GM18499 (cell line): ENCODE measurements at regions not wholly inside any gene's neighbourhood (a gene's known extent, or its start where the extent isn't known, plus 50 kb on each side); places are given as distances from the start of the nearest gene placed in this dataset.

Experiments
- ATAC-seq: cut with Tn5 transposase; IDR thresholded peaks from one replicate; pipeline ENCODE4 v1.9.1; 2021; ENCODE audit warnings: moderate number of reproducible peaks; ENCODE audit not compliant: insufficient read depth, unreplicated experiment

DNA sequence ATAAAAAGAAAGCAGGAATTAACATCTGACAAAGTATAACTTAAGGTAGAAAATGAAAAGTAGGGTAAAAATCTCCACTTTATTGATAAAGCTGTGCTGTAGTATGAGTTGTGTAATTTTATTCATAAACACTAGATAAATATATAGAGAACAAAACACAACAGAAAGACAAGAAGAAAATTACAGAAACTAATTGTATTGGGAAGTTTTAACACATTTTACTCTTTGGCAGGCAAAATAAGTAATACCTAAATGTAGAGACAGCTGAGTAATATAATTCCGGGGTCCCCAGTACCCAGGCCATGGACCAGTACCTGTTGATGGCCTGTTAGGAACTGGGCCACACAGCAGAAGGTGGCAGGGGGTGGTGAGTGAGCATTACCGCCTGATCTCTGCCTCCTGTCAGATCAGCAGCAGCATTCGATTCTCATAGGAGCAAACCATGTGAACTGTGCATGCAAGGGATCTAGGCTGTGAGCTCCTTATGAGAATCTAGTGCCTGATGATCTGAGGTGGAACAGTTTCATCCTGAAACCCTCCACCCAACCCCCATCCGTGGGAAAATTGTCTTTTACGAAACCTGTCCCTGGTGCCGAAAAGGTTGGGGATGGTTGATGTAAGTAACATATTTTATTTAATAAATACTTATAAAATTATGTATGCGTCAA lies 84.4 kb upstream of the ETV6 start:
- no peak for ATAC-seq

DNA sequence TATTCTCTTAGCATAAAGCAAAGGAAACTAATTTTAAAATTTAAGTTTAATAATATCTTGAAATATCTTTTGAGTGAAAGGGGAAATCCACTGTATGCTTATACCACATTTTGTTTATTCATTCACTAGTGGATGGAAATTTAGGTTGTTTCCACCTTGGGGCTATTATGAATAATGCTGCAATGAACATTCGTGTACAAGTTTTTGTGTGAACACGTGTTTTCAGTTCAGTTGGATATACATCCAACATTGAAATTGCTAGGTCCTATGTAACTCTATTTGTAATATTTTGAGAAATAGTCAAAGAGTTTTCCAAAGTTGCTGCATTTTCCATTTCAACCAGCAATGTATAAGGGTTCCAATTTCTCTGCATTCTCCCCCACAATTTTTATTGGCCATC lies 83.7 kb upstream of the ETV6 start:
- ATAC-seq = no peak

DNA sequence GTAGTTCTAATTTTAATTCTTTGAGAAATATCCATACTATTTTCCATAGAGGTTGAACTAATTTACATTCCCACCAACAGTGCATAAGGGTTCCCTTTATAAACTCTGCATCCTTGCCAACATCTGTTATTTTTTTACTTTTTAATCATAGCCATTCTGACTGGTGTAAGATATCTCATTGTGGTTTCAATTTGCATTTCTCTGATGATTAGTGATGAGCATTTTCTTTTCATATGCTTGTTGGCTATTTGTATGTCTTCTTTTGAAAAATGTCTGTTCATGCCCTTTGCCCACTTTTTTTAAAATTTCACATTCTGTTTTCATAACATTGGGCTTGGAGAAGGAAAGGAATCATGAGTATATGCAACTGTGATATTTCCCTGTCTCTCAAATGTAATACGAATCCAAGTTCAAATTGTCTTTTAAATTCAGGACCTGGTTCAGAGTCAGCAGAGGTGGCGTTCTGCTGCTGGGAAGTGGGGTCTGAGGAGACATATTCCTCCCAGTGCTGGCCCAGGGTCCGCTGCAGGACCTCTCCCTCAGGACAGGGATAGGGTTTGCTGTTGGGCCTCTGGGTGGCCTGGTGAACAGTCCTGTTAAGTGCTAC lies 81.2 kb upstream of the ETV6 start:
- ATAC-seq = no peak

DNA sequence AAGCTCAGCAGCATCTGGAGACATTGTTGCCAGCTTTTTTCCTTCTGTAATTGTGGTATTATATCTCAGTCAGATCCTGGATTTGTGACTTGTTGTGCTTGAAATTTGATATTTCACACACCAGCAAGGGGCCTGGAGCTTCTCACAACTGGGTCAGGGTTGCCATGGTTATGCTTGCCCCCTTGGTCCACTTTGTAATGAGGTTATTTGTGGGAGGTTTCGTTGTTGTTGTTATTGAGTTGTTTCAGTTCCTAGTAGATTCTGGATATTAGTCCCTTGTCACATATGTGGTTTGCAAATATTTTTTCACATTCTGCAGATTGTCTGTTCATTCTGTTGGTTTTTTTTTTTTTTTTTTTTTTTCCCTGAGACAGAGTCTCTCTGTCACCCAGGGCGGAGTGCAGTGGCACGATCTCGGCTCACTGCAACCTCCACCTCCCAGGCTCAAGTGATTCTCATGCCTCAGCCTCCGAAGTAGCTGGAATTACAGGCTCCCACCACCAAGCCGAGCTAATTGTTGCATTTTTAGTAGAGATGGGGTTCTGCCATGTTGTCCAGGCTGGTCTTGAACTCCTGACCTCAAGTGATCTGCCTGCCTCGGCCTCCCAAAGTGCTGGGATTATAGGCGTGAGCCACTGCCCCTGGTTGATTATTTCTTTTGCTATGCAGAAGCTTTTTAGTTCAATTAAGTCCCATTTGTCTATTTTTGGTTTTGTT lies 80.6 kb upstream of the ETV6 start:
- ATAC-seq = peak; percentile 94

GRCh38 chr12:11569716-11570115 lies 79.8 kb upstream of the ETV6 start:
- ATAC-seq = no peak

DNA sequence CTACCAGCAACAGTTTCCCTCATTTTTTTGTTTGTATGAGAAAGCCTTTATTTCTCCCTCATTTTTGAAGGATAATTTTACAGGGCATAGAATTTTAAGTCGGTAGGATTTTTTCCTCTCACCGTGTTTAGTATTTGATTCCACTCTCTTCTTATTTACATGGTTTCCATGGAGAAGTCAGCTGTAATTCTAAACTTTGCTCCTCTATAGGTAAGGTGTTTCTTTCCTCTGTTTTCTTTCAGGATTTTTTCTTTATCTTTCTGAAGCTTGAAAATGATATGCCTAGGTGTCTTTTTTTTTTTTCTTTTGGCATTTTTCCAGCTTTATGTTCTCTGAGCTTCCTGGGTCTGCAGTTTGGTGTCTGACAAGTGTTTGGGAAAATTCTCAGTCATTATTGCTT lies 75.6 kb upstream of the ETV6 start:
- ATAC-seq = no peak

DNA sequence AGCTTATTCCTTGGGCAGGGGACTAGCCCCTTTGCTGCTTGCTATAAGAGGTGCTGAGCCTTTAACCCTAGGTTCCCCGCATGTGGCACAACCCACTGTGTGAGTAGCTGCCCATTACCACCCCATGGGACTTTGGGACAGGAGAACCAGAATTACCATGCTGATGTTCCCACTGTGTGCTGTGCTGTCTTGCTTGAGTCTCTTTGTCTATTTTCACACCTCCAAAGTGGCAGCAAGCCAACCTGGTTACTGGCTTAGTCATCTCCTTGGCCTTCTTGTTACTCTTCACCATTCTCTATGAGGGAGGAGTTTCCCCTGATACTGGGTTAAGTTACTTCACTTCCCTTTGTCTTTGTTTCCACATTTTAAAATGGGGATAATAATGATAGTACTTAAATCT lies 73.4 kb upstream of the ETV6 start:
- ATAC-seq = no peak

GRCh38 chr12:11577658-11578260 lies 71.7 kb upstream of the ETV6 start:
- no peak for ATAC-seq

- peak; percentile 56 for ATAC-seq
These were observed 70.9 kb upstream of the ETV6 start for GRCh38 chr12:11578461-11578993.

GRCh38 chr12:11580125-11580751 lies 69.2 kb upstream of the ETV6 start:
- ATAC-seq = no peak

DNA sequence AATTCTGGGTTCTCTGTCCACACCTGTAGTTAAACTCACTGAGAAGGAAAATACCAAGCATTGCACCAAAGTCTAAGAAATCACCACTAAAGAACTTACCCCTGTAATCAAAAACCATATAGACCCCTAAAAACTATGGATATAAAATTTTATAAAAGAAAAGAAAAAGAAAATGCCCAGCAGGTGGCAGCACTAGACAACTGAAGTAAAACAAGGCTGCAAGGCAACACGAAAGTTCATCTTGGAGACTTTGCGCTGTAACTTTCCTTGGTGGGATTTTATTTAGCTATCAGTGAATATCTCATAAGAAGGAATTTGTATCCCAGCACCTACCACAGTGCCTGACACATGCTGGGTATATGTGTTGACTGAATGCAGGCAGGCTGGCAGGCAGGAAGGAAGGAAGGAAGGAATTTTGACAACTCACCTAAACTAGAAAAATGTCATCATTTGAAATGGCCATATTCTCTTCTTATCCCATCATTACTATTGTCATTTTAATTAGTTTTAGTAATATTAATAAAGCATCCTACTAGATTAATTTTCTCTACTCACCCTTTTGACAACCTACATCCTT lies 68.2 kb upstream of the ETV6 start:
- no peak for ATAC-seq

DNA sequence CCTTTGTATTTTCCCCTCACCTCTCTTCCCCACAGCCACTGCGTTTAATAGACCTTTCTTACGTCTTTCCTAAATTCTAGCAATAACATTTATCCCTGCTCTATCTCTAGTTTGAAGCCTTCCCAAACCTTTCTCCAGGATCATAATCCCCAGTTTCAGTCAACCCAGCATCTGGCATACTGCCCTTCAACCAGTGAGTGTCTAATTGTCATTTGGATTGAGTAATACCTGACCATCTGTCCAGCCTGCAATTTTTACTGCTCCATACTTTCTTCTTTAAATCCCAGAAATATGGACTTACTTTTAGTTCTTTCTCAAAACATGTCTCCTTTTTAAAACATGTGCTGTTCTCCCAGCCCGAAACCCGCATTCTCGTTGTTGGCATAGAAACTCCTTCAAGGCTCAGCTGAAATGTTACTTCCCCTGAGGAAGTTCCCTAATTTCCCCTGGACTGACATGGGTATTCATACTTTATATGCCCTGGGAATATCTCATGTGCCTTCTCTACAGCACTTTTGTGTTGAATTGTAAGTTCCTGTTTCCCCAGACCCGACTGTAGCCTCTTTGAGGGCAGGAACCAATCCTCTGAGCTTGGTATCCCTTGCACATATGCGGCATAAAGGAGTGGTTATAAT lies 65.1 kb upstream of the ETV6 start:
- ATAC-seq = no peak

DNA sequence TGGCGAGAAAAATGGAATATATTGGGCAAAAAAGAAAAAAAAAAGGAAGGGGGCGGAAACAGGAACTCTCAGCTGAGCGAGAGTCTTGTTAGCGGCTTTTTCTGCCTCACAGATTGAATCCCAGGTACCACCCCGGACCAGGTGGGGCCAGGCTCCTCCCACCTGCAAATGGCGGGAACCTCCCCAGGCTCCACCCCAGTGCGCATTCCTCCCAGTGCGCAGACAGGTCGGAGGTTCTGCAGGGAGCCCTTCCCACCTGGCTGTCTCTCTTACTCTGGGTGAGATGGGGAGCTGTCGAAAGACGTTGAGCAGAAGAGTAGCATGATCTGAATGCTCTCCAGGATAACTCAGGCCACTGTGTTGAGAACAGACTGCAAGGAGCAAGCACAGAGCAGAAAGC lies 57.0 kb upstream of the ETV6 start:
- ATAC-seq = no peak

DNA sequence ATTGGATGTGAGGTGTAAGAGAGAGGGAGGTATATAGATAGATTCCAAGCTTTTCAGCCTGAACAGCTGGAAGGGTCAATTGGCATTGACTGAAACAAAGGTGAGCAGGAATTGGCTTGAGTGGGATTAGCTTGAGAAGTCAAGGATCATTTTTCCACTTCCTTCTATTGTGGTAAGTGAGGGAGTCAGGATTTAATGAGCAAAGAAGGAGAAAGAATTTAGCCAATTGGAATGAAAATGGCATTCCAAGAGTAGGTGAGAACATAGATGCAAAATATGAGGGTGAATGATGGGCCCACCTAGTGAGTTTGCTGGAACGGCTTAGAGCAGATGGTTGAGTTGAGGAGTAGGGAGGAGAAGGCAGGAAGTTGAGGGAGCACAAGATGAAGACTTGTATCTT lies 56.5 kb upstream of the ETV6 start:
- no peak for ATAC-seq

DNA sequence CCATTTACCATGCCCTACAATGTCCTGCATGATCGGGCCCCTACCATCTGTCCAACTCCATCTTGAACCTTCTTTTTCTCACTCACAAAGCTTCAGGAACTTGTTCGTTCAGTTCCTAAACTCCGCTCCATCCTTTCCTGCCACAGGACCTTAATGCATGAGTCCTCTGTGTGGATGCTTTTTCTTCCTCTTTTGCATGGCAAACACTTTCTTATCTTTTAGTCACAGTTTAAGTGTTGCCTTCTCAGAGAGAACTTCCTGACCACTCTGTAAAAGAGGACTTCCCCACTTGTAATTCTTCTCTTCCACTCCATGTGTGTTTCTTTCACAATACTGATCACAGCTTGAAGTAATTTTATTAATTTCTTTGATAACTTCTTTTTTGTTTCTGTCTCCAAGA lies 54.4 kb upstream of the ETV6 start:
- no peak for ATAC-seq

- ATAC-seq = no peak
These were observed 53.3 kb upstream of the ETV6 start for GRCh38 chr12:11596141-11596540.

- no peak for ATAC-seq
These were observed 50.6 kb upstream of the ETV6 start for GRCh38 chr12:11598900-11599299.
